LNCaP clone FGC (cell line): ENCODE measurements at regions not wholly inside any gene's neighbourhood (a gene's known extent, or its start where the extent isn't known, plus 50 kb on each side); places are given as distances from the start of the nearest gene placed in this dataset.

Source experiments
- DNase-seq: peaks from one replicate; pipeline ENCODE4 v3.0.0-alpha.2; 2011; ENCODE audit warnings: low read depth
- H3K4me3 ChIP-seq: 2 replicates; pipeline ENCODE4 v1.5.1; 2011; ENCODE audit warnings: mild to moderate bottlenecking, low read depth, low read length, control low read depth
- TF ChIP-seq, protein P1 (sequence below): IDR thresholded peaks from 2 replicates; pipeline ENCODE4 v1.5.1; 2012; ENCODE audit warnings: mild to moderate bottlenecking; ENCODE audit not compliant: control insufficient read depth, insufficient read depth; ENCODE audit errors: extremely low read depth

DNA sequence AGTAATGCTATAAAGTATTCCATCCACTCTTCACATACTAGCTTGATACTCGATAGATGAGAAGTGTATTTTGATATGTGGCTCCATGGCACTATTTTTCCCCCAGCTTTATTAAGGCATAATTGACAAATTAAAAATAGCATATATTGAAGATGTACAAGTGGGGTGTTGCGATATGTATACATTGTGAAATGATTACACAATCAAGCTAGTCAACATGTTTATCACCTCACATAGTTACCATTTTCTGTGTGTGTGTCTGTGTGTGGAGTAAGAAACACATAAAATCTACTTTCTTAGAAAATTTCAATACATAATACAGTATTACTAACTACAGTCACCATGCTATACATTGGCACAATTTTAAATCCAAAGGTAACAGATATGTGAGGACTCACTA, 82.5 kb upstream of the MYT1L start:
- DNase-seq = no peak
- no peak overlapping the region for H3K4me3 ChIP-seq
- TF ChIP-seq, protein P1, sequence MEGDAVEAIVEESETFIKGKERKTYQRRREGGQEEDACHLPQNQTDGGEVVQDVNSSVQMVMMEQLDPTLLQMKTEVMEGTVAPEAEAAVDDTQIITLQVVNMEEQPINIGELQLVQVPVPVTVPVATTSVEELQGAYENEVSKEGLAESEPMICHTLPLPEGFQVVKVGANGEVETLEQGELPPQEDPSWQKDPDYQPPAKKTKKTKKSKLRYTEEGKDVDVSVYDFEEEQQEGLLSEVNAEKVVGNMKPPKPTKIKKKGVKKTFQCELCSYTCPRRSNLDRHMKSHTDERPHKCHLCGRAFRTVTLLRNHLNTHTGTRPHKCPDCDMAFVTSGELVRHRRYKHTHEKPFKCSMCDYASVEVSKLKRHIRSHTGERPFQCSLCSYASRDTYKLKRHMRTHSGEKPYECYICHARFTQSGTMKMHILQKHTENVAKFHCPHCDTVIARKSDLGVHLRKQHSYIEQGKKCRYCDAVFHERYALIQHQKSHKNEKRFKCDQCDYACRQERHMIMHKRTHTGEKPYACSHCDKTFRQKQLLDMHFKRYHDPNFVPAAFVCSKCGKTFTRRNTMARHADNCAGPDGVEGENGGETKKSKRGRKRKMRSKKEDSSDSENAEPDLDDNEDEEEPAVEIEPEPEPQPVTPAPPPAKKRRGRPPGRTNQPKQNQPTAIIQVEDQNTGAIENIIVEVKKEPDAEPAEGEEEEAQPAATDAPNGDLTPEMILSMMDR = no peak

DNA sequence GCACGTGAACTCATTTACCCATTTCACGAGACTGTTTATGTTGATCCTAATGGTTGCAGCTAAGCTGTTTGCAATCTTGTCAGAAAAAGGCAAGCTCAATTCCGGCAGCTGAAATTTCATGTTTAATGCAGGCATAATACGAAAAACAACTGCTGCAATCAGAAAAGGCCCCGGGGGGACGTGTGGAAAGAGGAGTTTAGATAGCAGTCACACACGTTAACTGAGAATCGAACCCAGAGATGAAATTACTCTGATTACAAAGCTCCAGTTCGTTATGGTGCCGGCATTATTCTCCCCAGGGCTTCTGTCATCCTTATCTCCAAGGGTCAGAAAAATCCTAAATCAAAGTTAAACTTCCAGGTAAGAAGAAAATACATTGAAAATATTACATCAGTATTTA, 79.9 kb upstream of the MYT1L start:
- DNase-seq = no peak

DNA sequence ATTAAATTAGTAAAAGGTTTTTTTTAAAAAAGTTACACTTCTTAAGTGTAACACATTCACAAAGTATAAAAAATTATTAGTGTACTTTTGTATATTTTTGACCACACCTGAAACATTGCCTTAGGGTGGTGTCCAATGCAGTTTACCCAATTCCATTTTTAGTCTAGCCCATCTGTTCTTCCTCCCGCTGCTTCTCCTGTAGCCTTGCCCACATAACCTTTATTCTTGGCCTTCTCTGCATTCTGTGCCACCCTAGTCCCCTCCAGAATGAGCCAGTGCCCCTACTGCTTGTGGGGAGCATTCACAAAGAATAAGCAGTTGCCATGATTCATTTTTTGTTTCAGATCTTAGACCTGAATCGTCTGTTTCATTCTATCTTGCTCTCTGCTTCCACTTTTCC, 78.4 kb upstream of the MYT1L start:
- DNase-seq = no peak
- H3K4me3 ChIP-seq = no peak overlapping the region
- TF ChIP-seq, protein P1 = no peak

More for the DNA sequence above, 79.9 kb upstream of the MYT1L start:
- TF ChIP-seq, protein P1 = no peak
- H3K4me3 ChIP-seq = no peak overlapping the region

DNA sequence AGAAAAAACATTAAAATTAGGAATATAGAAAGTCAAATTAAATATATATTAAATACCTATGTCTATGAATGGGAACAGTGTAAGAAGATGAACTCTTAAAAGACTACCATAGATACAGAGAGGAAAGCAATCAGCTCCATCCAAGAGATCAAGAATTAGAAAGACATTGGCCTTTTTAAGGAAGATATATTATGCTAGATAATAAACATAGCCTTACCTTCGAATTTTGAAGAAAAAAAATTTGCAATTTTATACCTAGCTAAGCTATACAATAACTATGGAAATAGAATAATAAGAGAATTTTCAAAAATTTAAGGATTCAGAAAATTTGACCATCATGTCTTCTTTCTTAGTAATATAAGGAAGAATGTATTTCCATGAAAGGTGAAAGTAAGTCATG, 74.7 kb upstream of the MYT1L start:
- no peak overlapping the region for H3K4me3 ChIP-seq
- DNase-seq = no peak
- TF ChIP-seq, protein P1 = no peak

DNA sequence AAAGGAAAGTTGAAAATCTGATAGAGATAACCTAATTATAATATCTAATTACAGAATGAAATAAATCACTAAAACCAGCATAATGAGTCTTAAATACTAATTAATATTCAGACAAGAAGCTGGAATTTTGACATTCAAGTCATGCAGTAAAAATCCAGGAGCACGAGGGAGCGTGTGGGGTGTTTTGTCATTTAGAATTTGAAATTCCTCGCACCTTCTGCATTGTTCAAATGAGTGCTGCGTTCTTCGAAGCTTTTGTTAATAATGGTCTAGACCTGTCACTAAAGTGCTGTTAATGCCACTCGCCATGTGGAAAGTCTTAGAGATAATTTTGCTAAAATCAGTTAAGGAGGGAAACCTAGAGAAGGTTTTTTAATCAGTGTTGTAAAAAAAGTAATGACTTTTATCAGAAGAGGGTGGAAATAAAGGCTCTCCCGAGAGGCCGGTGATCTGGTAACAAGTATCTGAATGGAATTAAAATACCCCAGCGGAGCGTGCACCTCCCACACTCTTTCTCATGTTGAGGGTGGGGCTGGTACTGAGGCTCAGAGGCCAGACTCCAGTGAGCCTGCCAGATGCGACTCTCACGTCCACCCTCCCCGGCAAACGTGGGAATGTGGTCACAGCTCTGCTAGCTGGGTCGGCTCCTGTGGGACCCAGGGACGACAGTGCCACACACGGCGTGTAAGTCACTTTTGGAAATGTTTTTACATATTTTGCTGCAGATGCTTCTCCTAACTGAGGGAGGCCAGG, 69.4 kb upstream of the MYT1L start:
- no peak for DNase-seq
- H3K4me3 ChIP-seq = no peak overlapping the region
- TF ChIP-seq, protein P1 = no peak

DNA sequence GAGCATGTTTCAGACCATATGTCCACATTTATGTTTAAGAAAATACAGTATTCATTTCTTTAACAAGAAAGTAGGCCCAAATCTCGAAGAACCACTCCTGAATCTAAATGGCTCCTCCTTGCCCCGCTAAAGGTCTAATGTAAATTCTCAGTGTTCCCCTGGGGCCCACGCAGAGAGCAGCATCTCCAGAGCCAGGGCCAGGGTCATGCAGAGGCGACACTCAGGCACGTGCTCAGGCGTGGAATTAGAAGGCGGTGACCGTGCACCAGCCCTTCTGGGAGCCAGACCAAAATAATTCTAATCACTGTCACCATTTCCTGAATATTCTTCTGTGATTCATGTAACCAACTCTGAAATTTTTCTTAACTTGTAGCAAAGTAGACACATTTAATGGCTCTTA, 68.3 kb upstream of the MYT1L start:
- TF ChIP-seq, protein P1 = no peak
- no peak for DNase-seq
- no peak overlapping the region for H3K4me3 ChIP-seq

DNA sequence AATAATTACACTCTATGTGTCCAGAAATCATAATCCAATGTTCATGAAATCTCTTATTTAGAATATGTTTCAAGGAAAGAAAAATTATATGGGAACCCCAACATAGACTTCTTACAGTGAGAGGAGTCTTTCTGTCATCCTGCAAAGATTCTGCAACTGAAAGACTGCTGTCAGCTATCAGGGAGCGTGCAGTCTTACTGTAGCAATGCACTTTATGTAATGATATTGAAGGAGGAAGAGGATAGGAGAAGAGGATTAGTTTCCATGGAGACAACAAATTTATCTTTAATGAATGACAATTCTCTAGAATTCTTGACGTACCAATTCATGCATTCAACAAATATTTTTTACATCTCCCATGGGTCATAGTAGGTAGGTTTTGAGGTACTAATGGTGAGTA, 61.3 kb upstream of the MYT1L start:
- TF ChIP-seq, protein P1 = no peak
- H3K4me3 ChIP-seq = no peak overlapping the region
- no peak for DNase-seq
